Kasumi-1 (cell line): ENCODE measurements at regions not wholly inside any gene's neighbourhood (a gene's known extent, or its start where the extent isn't known, plus 50 kb on each side); places are given as distances from the start of the nearest gene placed in this dataset.
"Not testable (repeated sequence)": the region's sequence is repeated elsewhere in the genome, so short reads cannot be mapped to it uniquely, and the experiment has no call there.

ENCODE experiments used
- DNase-seq, 2 experiments: peaks; one replicate each; lab custom pipeline; 2025; lab: John Stamatoyannopoulos, UW

GRCh38 chr7:104956753-104957450 is 57.1 kb upstream of the KMT2E start:
- DNase-seq, result peak; percentile 80 to 85

DNA sequence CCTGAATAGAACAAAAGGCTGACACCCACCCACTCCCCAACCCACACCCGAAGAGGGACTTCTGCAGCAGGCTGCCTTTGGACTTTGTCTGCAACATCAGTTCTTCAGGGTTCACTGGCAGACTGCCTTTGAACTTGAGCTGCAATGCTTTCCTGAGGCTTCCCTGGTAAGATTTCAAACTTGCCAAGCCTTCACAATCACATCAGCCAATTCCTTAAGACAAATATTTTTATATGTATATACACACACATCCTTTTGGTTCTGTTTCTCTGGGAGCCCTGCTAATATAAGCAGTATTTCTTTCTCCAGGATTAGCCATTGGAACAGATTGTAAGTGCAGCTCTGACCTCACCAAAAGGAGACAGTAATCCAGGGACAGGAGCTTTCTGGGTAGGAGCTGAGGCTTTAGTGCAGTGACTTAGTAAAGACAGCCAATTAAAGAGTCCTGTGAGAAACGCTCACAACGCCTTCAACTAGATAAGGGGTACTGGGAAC is 55.6 kb upstream of the KMT2E start:
- DNase-seq, result no peak

DNA sequence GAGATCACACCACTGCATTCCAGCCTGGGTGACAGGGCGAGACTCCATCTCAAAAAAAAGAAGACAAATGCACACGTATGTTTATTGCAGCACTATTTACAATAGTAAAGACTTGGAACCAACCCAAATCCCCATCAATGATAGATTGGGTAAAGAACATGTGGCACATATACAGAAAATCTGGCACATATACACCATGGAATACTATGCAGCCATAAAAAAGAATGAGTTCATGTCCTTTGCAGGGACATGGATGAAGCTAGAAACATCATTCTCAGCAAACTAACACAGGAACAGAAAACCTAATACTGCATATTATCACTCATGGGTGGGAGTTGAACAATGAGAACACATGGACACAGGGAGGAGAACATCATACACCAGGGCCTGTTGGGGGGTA is 54.5 kb upstream of the KMT2E start:
- not testable (repeated sequence) for DNase-seq

GRCh38 chr7:104960741-104961448 is 53.1 kb upstream of the KMT2E start:
- DNase-seq, result peak; percentile 99

DNA sequence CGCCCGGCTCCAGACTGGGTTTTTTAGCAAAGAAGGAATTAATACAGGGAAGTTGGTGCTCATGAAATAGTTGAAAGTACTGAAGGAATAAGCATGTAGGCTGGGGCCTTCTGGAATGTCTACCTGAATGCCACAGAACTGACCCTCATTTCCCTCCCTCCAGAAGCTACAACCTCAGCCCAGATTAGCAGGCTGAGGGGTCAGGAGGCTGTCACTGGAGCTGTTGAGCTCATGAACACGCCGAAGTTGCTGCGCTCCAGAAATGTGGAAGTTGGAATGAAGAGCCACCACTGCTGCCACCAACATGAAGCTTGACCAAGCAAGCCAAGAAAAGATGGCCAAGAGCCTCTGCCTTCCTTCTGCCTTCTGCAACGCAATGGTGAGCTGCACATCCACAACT is 52.2 kb upstream of the KMT2E start:
- no peak for DNase-seq

DNA sequence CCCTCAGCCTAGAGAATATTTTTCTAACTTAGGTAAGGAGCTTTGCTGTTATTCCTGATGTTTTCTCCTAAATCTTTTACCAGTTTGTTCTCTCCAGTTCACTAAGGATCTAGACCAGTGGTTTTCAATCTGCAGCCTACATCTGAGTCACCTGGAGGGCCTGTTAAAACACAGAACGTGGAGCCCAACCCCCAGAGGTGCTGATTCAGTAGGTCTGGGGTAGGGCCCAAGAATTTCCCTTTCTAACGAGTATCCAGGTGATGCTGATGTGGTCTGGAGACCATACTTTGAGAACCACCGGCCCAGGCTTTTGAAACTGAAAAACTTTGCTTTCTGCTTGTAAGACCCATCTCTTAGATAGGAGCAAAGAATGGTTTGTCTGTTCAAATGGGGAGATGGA is 51.2 kb upstream of the KMT2E start:
- DNase-seq, result no peak

DNA sequence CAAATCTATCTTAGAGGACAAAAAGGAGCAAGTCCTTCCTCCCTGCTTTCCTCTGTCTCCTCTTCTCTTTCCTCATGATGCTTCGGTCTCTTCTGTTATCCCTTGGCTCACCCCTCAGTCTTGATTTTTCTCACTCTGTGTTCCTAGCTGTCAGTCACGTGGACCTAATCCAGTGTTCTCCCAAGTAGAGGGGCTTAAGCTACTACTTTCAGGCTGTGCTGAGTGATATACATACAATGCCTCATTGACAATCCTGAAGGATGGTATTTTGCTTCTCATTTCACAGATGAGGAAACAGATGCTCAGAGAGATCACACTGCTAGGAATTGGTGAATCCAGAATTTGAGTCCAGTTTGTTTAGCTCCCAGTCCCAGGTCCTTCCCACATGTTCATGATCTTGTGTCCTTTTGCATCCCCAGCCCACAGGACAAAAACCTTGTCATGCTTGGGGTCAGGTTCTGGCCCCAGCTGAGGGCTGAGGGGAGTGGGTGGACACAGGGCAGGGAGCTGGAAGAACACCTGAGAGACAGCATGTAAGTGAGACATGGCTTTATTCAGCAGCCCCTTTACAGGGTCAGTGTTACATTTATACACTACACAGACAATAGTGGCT is 50.5 kb upstream of the KMT2E start:
- DNase-seq, result no peak

GRCh38 chr7:104963991-104964385 is 50.0 kb upstream of the KMT2E start:
- DNase-seq, result no peak
